ENCODE measurements at regions not wholly inside any gene's neighbourhood (a gene's known extent, or its start where the extent isn't known, plus 50 kb on each side); places are given as distances from the start of the nearest gene placed in this dataset.

- no peak for ATAC-seq
- no peaks in the 10 kb centered on the region for H3K36me3 Mint-ChIP-seq
- no peak for DNase-seq (ENCODE audit: low spot score in 2 of 2)
- no peak overlapping the region for H3K27ac Mint-ChIP-seq
- no peak overlapping the region for H3K4me3 Mint-ChIP-seq
- peaks cover 15% of the 10 kb centered on the region for H3K9me3 Mint-ChIP-seq
- no peaks in the 10 kb centered on the region for H3K4me1 Mint-ChIP-seq
These were observed 459.9 kb downstream of the PIK3C3 start for GRCh38 chr18:42414756-42415454.

- Mint-ChIP-seq H3K9me3 (peaks cover 14% of the 10 kb centered on the region), H3K4me3 (no peak overlapping the region), H3K36me3 (no peaks in the 10 kb centered on the region), H3K4me1 (no peaks in the 10 kb centered on the region), H3K27ac (no peak overlapping the region)
- ATAC-seq (no peak), DNase-seq (ENCODE audit: low spot score in 2 of 2) (no peak)
These were observed 462.2 kb downstream of the PIK3C3 start for GRCh38 chr18:42417189-42417588.

- no peak for ATAC-seq
- DNase-seq (ENCODE audit: low spot score in 2 of 2) = no peak
- no peak overlapping the region for H3K4me3 Mint-ChIP-seq
- H3K9me3 Mint-ChIP-seq = peaks cover 8% of the 10 kb centered on the region
- H3K36me3 Mint-ChIP-seq = no peaks in the 10 kb centered on the region
- H3K4me1 Mint-ChIP-seq = no peaks in the 10 kb centered on the region
- H3K27ac Mint-ChIP-seq = no peak overlapping the region
These were observed 463.1 kb downstream of the PIK3C3 start for GRCh38 chr18:42418121-42418520.

- Mint-ChIP-seq H3K27ac (no peak overlapping the region), H3K9me3 (peaks cover 11% of the 10 kb centered on the region), H3K4me3 (no peak overlapping the region), H3K36me3 (no peaks in the 10 kb centered on the region), H3K4me1 (no peaks in the 10 kb centered on the region)
- ATAC-seq = no peak
- no peak for DNase-seq (ENCODE audit: low spot score in 2 of 2)
These were observed 470.0 kb downstream of the PIK3C3 start for GRCh38 chr18:42425025-42425424.

- H3K9me3 Mint-ChIP-seq = peaks cover 11% of the 10 kb centered on the region
- H3K36me3 Mint-ChIP-seq = no peaks in the 10 kb centered on the region
- H3K4me3 Mint-ChIP-seq = no peak overlapping the region
- ATAC-seq (no peak), DNase-seq (ENCODE audit: low spot score in 2 of 2) (no peak)
- H3K4me1 Mint-ChIP-seq = no peaks in the 10 kb centered on the region
- H3K27ac Mint-ChIP-seq = no peak overlapping the region
These were observed 471.5 kb downstream of the PIK3C3 start for GRCh38 chr18:42426496-42427015.

GRCh38 chr18:42429196-42429595, 474.2 kb downstream of the PIK3C3 start:
- no peaks in the 10 kb centered on the region for H3K4me1 Mint-ChIP-seq
- no peaks in the 10 kb centered on the region for H3K36me3 Mint-ChIP-seq
- DNase-seq (ENCODE audit: low spot score in 2 of 2) (no peak), ATAC-seq (no peak)
- peaks cover 8% of the 10 kb centered on the region for H3K9me3 Mint-ChIP-seq
- H3K27ac Mint-ChIP-seq = no peak overlapping the region
- no peak overlapping the region for H3K4me3 Mint-ChIP-seq

GRCh38 chr18:42436222-42436765, 481.3 kb downstream of the PIK3C3 start:
- H3K9me3 Mint-ChIP-seq = peaks cover 2% of the 10 kb centered on the region
- no peak for ATAC-seq

GRCh38 chr18:42437001-42437400, 482.0 kb downstream of the PIK3C3 start:
- H3K4me1 Mint-ChIP-seq = no peaks in the 10 kb centered on the region
- no peak for ATAC-seq
- H3K9me3 Mint-ChIP-seq = peaks cover 6% of the 10 kb centered on the region
- no peak overlapping the region for H3K4me3 Mint-ChIP-seq
- no peak for DNase-seq (ENCODE audit: low spot score in 2 of 2)
- no peaks in the 10 kb centered on the region for H3K36me3 Mint-ChIP-seq
- H3K27ac Mint-ChIP-seq = no peak overlapping the region

More at GRCh38 chr18:42436222-42436765, 481.3 kb downstream of the PIK3C3 start:
- no peak for DNase-seq (ENCODE audit: low spot score in 2 of 2)
- Mint-ChIP-seq H3K4me3 (no peak overlapping the region), H3K36me3 (no peaks in the 10 kb centered on the region), H3K27ac (no peak overlapping the region), H3K4me1 (no peaks in the 10 kb centered on the region)

- peaks cover 9% of the 10 kb centered on the region for H3K9me3 Mint-ChIP-seq
- no peak for ATAC-seq
- H3K4me3 Mint-ChIP-seq = no peak overlapping the region
- H3K36me3 Mint-ChIP-seq = no peaks in the 10 kb centered on the region
- no peak for DNase-seq (ENCODE audit: low spot score in 2 of 2)
- H3K4me1 Mint-ChIP-seq = no peaks in the 10 kb centered on the region
- no peak overlapping the region for H3K27ac Mint-ChIP-seq
These were observed 482.6 kb downstream of the PIK3C3 start for GRCh38 chr18:42437646-42438045.

GRCh38 chr18:42442656-42443055, 487.6 kb downstream of the PIK3C3 start:
- Mint-ChIP-seq H3K36me3 (no peaks in the 10 kb centered on the region), H3K4me3 (no peak overlapping the region), H3K9me3 (peaks cover 22% of the 10 kb centered on the region), H3K4me1 (no peaks in the 10 kb centered on the region), H3K27ac (no peak overlapping the region)
- ATAC-seq (no peak), DNase-seq (ENCODE audit: low spot score in 2 of 2) (no peak)

- Mint-ChIP-seq H3K9me3 (peaks cover 29% of the 10 kb centered on the region), H3K27ac (no peak overlapping the region), H3K36me3 (no peaks in the 10 kb centered on the region), H3K4me3 (no peak overlapping the region), H3K4me1 (no peaks in the 10 kb centered on the region)
- no peak for DNase-seq (ENCODE audit: low spot score in 2 of 2)
- ATAC-seq = no peak
These were observed 489.3 kb downstream of the PIK3C3 start for GRCh38 chr18:42444349-42444748.

- no peak for ATAC-seq
- peaks cover 29% of the 10 kb centered on the region for H3K9me3 Mint-ChIP-seq
- H3K4me1 Mint-ChIP-seq = no peaks in the 10 kb centered on the region
- H3K27ac Mint-ChIP-seq = no peak overlapping the region
- no peak overlapping the region for H3K4me3 Mint-ChIP-seq
- H3K36me3 Mint-ChIP-seq = no peaks in the 10 kb centered on the region
- DNase-seq (ENCODE audit: low spot score in 2 of 2) = no peak
These were observed 490.3 kb downstream of the PIK3C3 start for GRCh38 chr18:42445359-42445758.

- H3K9me3 Mint-ChIP-seq = peaks cover 32% of the 10 kb centered on the region
- H3K36me3 Mint-ChIP-seq = no peaks in the 10 kb centered on the region
- H3K27ac Mint-ChIP-seq = no peak overlapping the region
These were observed 491.2 kb downstream of the PIK3C3 start for GRCh38 chr18:42446195-42446594.

GRCh38 chr18:42447688-42448087, 492.7 kb downstream of the PIK3C3 start:
- H3K4me1 Mint-ChIP-seq = no peaks in the 10 kb centered on the region
- DNase-seq (ENCODE audit: low spot score in 2 of 2) = no peak
- no peak overlapping the region for H3K27ac Mint-ChIP-seq
- peaks cover 33% of the 10 kb centered on the region for H3K9me3 Mint-ChIP-seq
- H3K4me3 Mint-ChIP-seq = no peak overlapping the region
- ATAC-seq = no peak
- H3K36me3 Mint-ChIP-seq = no peaks in the 10 kb centered on the region

More at GRCh38 chr18:42446195-42446594, 491.2 kb downstream of the PIK3C3 start:
- DNase-seq (ENCODE audit: low spot score in 2 of 2) (no peak), ATAC-seq (no peak)
- H3K4me1 Mint-ChIP-seq = no peaks in the 10 kb centered on the region
- H3K4me3 Mint-ChIP-seq = no peak overlapping the region

- DNase-seq (ENCODE audit: low spot score in 2 of 2) = no peak
- ATAC-seq = no peak
- H3K36me3 Mint-ChIP-seq = no peaks in the 10 kb centered on the region
- no peak overlapping the region for H3K4me3 Mint-ChIP-seq
- H3K4me1 Mint-ChIP-seq = no peaks in the 10 kb centered on the region
- no peak overlapping the region for H3K27ac Mint-ChIP-seq
- H3K9me3 Mint-ChIP-seq = peaks cover 10% of the 10 kb centered on the region
These were observed 503.2 kb downstream of the PIK3C3 start for GRCh38 chr18:42458226-42458625.

GRCh38 chr18:42459873-42460272, 504.8 kb downstream of the PIK3C3 start:
- Mint-ChIP-seq H3K9me3 (peaks cover 3% of the 10 kb centered on the region), H3K36me3 (no peaks in the 10 kb centered on the region), H3K4me3 (no peak overlapping the region), H3K27ac (no peak overlapping the region), H3K4me1 (no peaks in the 10 kb centered on the region)
- DNase-seq (ENCODE audit: low spot score in 2 of 2) (no peak), ATAC-seq (no peak)

All from stimulated activated effector memory CD8-positive, alpha-beta T cell treated with anti-CD3 and anti-CD28 coated beads, Interleukin-12 subunit alpha, Interleukin-12 subunit beta, amount 100 ng/mL, for 72 hours (primary cell).